TTC549 (cell line): ENCODE measurements at regions not wholly inside any gene's neighbourhood (a gene's known extent, or its start where the extent isn't known, plus 50 kb on each side); places are given as distances from the start of the nearest gene placed in this dataset.
"Not testable (repeated sequence)": the region's sequence is repeated elsewhere in the genome, so short reads cannot be mapped to it uniquely, and the experiment has no call there.

Experiments used
- FAIRE-seq: peaks from 2 replicates; lab custom pipeline; 2012; peaks lifted over from hg19 to GRCh38; lab: Jason Lieb, UNC

GRCh38 chr2:67103157-67103556 lies 294.0 kb upstream of the ETAA1 start:
- FAIRE-seq = no peak

- no peak for FAIRE-seq
Measured at GRCh38 chr2:67108231-67108630, 288.9 kb upstream of the ETAA1 start.

- FAIRE-seq = no peak
Measured at GRCh38 chr2:67124531-67124930, 272.6 kb upstream of the ETAA1 start.

- FAIRE-seq = no peak
Measured at GRCh38 chr2:67130531-67131256, 266.4 kb upstream of the ETAA1 start.

- no peak for FAIRE-seq
Measured at GRCh38 chr2:67131257-67131609, 265.9 kb upstream of the ETAA1 start.

GRCh38 chr2:67132441-67132940 lies 264.6 kb upstream of the ETAA1 start:
- not testable (repeated sequence) for FAIRE-seq

- FAIRE-seq = no peak
Measured at GRCh38 chr2:67135208-67135607, 261.9 kb upstream of the ETAA1 start.

- FAIRE-seq = no peak
Measured at GRCh38 chr2:67137699-67138098, 259.4 kb upstream of the ETAA1 start.

GRCh38 chr2:67142071-67142470 lies 255.1 kb upstream of the ETAA1 start:
- no peak for FAIRE-seq

GRCh38 chr2:67142741-67143140 lies 254.4 kb upstream of the ETAA1 start:
- FAIRE-seq = no peak

- no peak for FAIRE-seq
Measured at GRCh38 chr2:67145851-67146250, 251.3 kb upstream of the ETAA1 start.

GRCh38 chr2:67156796-67157195 lies 240.3 kb upstream of the ETAA1 start:
- FAIRE-seq = no peak

- FAIRE-seq = no peak
Measured at GRCh38 chr2:67158718-67159117, 238.4 kb upstream of the ETAA1 start.

- FAIRE-seq = no peak
Measured at GRCh38 chr2:67159929-67160328, 237.2 kb upstream of the ETAA1 start.

- no peak for FAIRE-seq
Measured at GRCh38 chr2:67164771-67165522, 232.2 kb upstream of the ETAA1 start.

GRCh38 chr2:67165523-67165990 lies 231.6 kb upstream of the ETAA1 start:
- FAIRE-seq = no peak

GRCh38 chr2:67166511-67166910 lies 230.6 kb upstream of the ETAA1 start:
- FAIRE-seq = not testable (repeated sequence)

- FAIRE-seq = no peak
Measured at GRCh38 chr2:67169417-67170140, 227.6 kb upstream of the ETAA1 start.

GRCh38 chr2:67179526-67179925 lies 217.6 kb upstream of the ETAA1 start:
- FAIRE-seq = no peak

- FAIRE-seq = no peak
Measured at GRCh38 chr2:67180841-67181240, 216.3 kb upstream of the ETAA1 start.

GRCh38 chr2:67182884-67183283 lies 214.2 kb upstream of the ETAA1 start:
- FAIRE-seq = no peak

- no peak for FAIRE-seq
Measured at GRCh38 chr2:67186326-67186725, 210.8 kb upstream of the ETAA1 start.

GRCh38 chr2:67186871-67187270 lies 210.3 kb upstream of the ETAA1 start:
- no peak for FAIRE-seq
